Cardiac septum (tissue), 1 donor: ENCODE measurements at regions not wholly inside any gene's neighbourhood (a gene's known extent, or its start where the extent isn't known, plus 50 kb on each side); places are given as distances from the start of the nearest gene placed in this dataset.
"Not testable (repeated sequence)": the region's sequence is repeated elsewhere in the genome, so short reads cannot be mapped to it uniquely, and the experiment has no call there.

Experiments
- DNase-seq: peaks from one replicate; pipeline ENCODE4 v3.0.0-alpha.2; 2020; ENCODE audit warnings: low spot score
- intact Hi-C: fragments of 100-400 bp; cut with DNase I; formaldehyde crosslinking; loops from one replicate; pipeline ENCODE4 v1.14.0; 2022
- donor health status: DM: no; HTN: no; CAD: no.

DNA sequence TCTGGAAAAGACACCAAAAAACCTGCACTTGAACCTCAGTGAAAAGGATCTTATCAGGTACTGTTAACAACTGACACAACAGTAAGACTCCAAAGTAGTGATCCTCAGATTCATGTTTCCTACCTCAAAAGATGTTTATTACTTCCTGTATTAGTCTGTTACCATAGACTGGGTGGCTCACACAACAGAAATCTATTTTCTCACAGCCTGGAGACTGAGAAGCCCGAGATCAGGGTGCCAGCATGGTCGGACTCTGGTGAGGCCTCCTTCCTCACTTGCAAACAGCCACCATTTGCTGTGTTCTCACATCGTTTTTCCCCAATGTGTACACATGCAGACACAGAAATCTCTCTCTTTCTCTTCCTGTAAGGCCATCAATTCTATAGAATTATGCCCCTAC is 154.0 kb upstream of the THSD7A start:
- intact Hi-C loops = no loop called here
- no peak for DNase-seq

DNA sequence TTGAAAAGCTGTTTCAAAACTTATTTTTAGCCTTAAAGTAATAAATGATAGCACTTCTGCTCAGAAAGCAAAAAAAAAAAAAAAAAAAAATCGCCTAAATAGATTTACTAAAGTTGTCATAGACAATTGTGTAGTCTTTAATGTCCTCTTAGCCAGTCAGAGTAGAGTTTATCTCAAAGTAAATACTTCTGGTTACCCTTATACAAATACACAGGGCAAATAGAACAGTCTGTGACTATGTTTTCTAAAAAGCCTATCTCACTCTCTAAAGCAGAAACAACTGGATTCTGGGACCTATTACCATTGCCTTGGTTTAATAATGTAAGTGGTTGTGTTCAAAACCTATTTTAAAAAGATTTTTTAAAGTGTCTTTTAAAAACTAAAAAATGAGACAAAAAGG is 156.2 kb upstream of the THSD7A start:
- intact Hi-C loops = no loop called here
- no peak for DNase-seq

DNA sequence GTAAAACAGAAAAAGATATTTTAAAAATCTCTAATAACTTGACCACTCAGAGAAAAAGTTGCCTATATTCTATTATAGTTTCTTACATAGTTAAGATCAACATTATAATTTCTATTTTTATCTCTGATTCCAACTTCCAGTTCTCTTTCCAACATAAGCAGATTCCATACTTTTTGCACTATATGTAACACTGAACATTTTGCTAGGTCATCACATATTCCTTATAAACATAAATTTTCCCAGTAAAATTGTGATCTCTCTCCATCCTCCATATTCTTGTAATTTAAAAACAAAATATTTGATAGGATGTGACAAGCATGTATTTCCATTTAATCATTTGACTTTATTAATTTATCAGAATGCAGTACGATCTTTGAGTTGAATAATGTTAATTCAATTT is 170.4 kb upstream of the THSD7A start:
- intact Hi-C loops = no loop called here
- no peak for DNase-seq

DNA sequence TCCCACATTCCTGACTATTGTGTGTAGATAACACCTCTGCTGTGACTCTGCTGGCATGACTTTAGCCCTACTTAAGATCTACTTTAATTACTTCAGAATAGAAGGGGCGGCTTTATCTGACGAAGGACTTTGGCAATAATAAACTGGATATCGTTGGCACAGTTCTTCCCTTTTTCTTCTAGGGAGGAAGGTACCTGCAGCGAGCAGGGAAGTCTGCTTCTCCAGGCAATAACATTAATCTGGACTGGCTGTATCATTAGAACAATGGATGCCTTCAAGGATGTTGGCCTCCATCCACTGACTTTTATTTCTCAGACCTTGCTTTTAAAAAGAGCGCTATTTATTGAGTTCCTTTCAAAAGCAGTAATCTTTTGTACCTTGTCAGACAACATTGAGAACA is 172.6 kb upstream of the THSD7A start:
- no peak for DNase-seq
- intact Hi-C loops = no loop called here

DNA sequence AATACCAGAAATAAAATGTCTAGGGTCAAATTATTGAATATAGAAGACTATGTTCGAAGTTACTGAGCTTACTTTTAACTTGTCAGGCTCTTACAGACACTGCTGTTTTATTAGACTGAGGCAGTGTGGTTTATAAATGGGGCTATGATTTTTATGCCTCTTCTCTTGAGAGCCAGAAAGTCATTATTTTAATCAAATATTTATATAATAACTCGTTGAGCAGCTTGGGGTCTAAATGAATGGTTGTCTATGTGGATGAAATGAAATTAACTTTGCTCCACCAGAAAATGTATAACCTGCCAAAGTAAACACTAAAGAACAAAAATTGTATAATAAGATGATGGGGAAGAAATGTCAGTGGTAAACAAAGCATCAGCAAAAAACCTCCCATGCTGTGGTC is 175.6 kb upstream of the THSD7A start:
- intact Hi-C loops = no loop called here
- no peak for DNase-seq

DNA sequence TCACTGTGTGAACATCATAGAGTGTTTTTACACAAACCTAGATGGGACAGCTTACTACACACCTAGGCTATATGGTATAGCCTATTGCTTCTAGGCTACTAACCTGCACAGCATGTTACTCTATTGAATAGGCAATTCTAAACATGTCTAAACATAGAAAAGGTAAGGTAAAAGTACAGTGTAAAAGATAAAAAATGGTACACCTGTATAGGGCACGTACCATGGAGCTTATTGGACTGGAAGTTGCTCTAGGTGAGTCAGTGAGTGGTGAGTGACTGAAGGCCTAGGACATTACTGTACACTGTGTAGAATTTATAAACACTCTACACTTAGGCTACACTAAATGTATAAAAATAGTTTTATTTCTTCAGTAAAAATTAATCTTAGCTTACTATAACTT is 182.0 kb upstream of the THSD7A start:
- intact Hi-C loops = no loop called here
- DNase-seq = no peak

DNA sequence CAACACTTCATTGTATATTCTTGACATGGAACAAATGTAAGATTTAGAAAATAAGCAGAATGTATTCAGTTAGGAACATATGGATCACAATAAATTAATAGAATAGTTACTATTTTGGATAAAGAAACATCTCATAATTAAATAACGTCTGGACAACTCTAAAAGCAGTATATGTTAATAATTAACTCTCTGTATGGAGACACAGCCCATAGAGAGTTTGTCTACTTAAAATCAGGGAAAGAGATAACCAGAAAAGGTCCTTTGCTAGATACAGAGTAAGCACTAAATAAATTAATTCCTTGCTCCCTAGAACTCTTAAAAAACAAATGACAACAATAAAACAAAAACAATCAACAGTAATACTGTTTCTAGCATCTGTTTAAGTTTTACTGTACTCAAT is 184.4 kb upstream of the THSD7A start:
- no peak for DNase-seq
- intact Hi-C loops = no loop called here

DNA sequence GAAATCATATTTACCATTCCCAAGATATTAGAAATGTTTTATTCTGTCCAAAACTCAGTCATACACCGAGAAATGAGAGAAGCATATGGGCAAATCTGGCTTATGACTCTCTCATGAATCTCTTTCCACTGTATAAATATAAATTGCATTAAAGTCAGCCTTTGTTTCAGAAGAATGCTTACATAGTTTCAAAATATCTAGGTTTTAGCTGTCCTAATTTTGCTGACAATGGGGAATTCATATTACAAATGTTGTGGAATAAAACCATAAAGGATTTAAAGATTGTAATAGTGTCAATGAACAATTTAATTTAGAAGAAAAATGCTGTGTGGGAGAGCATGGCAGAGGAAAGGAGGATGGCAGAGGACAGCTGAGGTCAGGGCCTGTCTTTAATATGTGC is 185.0 kb upstream of the THSD7A start:
- no peak for DNase-seq
- intact Hi-C loops = no loop called here

DNA sequence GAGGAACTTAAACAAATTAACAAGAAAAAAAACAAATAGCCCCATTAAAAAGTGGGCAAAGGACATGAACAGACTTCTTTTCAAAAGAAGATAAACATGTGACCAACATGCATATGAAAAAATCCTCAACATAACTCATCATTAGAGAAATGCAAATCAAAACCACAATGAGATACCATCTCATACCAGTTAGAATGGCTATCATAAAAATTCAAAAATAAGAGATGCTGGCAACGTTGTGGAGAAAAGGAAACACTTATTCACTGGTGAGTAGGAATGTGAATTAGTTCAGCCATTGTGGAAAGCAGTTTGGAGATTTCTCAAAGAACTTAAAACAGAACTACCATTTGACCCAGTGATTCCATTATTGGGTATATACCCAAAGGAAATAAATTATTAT is 189.1 kb upstream of the TMEM106B start:
- intact Hi-C loops = not testable (repeated sequence)

DNA sequence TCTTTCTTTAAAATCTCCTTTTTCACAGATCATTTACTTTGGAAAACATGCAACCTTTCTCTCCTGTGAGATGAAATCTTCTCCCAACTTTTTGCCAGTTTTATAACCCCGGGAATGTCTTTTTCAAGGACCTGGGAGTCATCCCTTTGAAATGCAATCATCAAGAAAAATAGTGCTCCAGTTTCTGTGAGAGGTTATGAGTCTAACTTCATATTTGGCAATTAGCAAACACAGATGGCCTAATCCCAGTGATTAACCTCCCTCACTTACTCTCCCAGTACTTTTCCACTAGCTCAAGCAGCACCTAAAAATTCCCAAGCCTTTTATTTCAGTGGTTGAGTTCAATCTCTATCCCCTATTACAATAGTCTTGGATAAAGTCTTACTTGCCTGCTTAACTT is 185.8 kb upstream of the TMEM106B start:
- intact Hi-C loops = no loop called here
- DNase-seq = no peak

More for the DNA sequence above, 189.1 kb upstream of the TMEM106B start:
- not testable (repeated sequence) for DNase-seq

DNA sequence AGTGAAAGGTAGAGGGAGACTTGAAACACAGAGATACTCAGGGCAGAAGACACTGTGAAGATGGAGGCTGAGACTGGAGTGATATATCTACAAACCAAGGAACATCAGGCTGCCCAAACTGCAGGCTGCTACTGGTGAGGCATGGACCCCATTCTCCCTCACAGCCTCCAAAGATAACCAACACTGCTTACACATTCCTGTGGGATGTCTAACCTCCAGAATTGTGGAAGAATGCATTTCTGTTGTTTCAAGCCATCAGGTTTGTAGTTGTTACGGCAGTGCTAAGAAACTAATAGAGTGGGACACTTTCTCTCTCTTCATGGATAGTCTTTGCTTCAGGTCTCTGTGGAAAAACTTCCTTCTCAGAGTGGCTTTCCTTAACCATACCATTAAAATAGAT is 182.6 kb upstream of the TMEM106B start:
- intact Hi-C loops = no loop called here
- DNase-seq = no peak

DNA sequence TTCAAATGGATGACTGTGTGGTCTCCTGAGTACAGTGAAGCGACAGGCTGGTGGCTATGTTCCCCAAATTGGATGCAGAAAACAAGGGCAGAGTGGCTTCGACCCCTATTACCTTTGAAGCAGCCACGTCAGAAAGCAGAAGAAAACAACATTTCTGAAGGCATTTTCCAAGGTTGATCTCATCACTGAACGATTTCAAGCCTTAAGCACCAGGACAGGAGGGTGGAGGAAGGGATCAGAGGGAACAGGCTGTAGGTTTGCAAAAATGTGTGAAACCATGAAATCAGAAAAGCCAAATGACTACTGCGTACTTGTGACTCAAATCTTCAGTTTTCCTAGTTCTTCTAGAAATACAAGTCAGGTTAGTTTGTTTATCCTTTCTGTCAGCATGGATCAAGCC is 181.0 kb upstream of the TMEM106B start:
- intact Hi-C loops = no loop called here
- DNase-seq = no peak

DNA sequence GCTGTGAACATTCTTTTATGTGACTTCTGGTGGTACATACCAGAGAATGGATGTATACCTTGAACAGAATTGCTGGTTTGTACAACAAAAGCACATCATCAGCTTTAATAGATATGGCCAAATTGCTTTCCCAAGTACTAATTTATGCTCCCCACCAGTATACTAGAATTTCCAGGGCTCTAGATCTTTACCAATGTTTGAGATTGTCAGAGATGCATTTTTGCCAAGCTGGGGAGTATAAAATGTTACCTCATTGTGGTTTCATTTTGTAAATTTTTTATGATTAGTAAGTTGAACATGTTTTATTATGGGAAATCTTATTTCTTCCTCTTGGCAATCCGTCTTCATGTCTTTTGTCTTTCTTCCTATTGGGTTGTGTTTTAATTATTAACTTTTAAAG is 179.9 kb upstream of the TMEM106B start:
- intact Hi-C loops = no loop called here
- no peak for DNase-seq

DNA sequence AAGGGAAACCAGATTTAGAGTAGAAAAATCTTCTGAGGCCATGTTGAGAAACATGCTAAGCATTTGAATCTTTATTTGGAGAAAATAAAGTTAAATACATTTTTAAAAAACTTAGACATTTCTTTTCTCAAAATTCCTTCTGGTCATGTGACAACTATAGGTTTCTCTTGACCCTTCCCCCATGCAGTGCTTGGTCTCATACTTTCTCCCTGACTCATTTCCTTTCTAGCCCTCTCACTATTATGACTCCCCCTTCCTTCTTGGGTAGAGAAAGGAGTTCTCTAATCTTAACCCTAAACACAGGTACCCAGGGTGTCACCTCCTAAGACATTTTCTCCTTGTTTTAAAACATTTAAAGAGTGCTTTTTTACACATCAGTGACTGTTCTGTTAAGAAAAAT is 179.5 kb upstream of the TMEM106B start:
- no peak for DNase-seq
- intact Hi-C loops = no loop called here

DNA sequence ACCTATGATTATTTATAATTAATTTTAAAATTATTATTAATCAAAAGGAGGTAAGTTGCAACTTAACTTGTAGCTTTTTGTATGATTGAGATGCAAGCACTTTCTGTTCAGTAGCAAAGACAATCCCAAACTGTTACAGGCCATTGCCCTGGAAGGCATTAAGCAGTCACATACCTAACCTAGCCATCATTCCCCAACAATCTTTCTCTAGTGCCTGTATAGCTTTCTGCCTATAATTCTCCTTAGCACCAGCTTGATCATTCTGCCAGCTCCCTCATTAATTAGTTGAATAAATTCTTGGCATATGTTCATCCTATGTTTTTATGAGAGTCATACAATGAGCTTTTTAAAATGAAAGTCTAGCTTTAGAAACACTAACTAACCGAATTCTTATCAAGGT is 178.9 kb upstream of the TMEM106B start:
- intact Hi-C loops = no loop called here
- DNase-seq = no peak

DNA sequence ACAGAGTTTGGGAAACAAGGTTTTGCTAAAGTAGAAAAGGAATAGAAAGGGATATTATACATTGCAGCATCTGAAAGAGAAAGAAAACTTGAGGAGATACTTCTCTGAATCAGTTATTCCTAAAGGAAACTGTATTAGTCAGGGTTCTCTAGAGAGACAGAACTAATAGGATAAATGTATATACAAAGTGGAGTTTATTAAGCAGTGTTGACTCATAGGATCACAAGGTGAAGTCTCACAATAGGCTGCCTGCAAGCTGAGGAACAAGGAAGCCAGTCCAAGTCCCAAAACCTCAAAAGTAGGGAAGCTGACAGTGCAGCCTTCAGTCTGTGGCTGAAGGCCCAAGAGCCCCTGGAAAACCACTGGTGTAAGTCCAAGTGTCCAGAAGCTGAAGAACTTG is 167.6 kb upstream of the TMEM106B start:
- DNase-seq, intact Hi-C loops: not testable (repeated sequence)

DNA sequence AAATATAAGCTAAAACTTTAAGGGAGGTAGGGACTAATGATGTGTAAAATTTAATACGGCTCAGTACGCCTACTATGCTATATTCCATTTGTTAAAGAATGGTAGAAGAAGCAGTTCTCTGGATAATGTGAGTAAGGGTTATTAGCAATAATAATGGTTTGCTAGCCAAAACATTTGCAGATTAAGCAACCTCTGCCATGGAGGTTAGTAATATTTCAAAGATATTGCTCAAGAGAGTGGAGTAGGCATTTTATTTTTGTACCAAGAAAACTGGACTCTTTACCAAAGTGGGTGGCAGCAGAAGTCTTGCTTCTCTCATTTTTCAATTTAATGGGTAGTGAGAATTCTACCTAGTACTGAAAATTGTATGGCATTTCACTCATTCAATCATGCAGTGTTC is 158.9 kb upstream of the TMEM106B start:
- no peak for DNase-seq
- intact Hi-C loops = no loop called here

DNA sequence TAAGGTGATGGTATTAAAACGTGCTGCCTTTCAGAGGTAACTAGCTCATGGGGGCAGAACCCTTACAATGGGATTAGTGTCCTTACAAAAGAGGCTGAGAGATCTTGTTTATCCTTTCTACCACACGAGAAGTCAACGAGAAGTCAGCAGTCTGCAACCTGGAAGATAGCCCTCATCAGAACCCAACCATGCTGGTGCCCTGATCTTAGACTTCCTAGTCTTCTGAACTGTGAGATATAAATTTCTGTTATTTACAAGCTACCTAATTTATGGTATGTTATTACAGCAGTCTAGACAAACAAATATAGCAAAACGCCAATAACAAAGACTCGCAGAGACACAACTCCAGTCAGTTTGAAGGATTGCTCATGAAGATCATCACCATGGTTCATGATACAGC is 157.5 kb upstream of the TMEM106B start:
- no peak for DNase-seq
- intact Hi-C loops = no loop called here

DNA sequence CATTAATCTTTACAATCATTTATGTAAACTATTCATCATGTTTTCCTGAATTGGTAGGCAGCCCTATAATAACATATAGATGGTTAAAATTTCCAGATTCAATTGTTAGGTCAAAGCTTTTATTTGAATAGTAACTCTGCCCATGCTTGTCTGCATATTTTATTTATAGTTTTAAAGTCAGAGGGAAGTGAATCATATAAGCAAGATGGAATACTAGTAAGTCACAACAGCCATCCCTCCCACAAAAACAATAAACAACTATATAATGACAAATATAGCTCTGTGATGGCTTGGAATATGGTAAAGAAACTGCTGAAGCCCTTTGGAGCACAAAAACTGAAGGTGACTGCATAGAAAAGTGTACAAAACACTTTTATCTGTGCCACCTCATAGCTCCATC is 156.3 kb upstream of the TMEM106B start:
- no peak for DNase-seq
- intact Hi-C loops = no loop called here

DNA sequence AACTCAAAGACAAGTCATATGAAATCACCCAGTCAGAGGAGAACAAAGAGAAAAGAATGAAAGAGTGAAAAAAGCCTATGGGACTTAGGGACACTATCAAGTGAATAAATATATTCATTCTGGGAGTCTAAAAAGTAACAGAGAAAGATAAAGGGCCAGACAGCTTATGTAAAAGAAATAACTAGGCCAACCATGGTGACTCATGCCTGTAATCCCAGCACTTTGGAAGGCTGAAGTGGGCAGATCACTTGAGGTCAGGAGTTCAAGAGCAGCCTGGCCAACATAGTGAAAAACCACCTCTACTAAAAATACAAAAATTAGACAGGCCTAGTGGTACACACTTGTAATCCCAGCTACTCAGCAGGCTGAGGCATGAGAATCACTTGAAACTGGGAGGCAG is 154.7 kb upstream of the TMEM106B start:
- no peak for DNase-seq
- intact Hi-C loops = no loop called here

DNA sequence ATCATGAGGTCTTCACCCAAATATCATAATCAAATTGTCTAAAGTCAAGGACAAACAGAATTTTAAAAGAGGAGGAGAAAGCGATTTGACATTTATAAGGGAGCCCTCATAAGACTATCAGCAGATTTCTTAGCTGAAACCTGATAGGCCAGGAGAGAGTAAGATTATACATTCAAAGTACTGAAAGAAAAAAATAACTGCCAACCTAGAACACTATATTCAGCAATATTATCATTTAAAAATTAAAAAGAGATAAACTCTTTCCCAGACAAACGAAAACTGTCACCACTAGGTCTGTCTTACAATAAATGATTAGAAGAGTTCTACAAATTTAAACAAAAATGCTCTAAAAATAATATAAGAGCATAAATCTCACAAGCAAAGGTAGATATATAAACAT is 154.1 kb upstream of the TMEM106B start:
- DNase-seq = no peak
- intact Hi-C loops = no loop called here

DNA sequence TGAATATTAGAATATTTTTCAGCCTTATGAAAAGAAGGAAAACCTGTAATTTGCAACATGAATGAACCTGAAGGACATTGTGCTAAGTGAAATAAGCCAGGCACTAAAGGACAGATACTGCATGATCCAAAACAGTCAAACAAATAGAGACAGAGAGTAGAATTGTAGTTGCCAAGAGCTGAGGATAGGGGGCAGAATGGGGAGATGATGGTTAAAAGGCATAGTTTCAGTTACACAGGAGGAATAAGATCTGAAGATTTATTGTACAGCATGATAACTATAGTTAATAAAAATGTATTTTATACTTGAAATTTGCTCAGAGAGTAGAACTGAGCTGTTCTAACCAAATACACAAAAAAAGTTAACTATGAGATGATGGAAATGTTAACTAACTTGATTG is 149.0 kb upstream of the TMEM106B start:
- no peak for DNase-seq
- intact Hi-C loops = no loop called here

DNA sequence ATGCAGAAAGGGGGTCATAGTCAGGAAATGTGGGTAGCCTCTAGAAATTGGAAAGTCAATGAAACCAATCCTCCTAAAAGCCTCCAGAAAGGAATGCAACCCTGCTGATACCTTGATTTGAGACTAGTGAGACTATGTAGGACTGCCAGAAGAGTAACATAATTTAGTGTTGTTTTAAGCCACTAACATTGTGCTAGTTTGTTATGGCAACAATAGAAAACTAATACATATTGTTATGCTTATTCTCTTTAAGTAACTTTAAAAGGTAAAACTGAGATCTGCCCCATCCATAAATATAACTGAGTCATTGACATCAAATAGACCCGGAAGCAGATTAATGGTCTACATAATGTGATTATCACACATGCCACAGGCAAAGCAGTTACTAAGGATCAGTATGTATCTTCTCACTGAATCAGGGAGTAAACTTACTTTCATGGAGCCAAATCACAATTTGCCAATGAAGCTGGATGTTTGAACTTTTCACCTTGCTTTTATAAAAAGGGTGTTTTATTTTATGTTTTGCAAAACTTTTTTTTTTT is 146.4 kb upstream of the TMEM106B start:
- no peak for DNase-seq
- intact Hi-C loops = loop anchor here (5.0 kb wide), 1 partner anchor 258 kb away; no protein-coding TSS in a partner anchor
